ENCODE measurements at regions not wholly inside any gene's neighbourhood (a gene's known extent, or its start where the extent isn't known, plus 50 kb on each side); places are given as distances from the start of the nearest gene placed in this dataset.

GRCh38 chr5:4773827-4774317, 366.3 kb upstream of the ADAMTS16 start:
- no peak for DNase-seq

GRCh38 chr5:4777435-4777834, 362.7 kb upstream of the ADAMTS16 start:
- no peak for DNase-seq

- no peak for DNase-seq
These were observed 359.5 kb upstream of the ADAMTS16 start for GRCh38 chr5:4780633-4781032.

- no peak for DNase-seq
These were observed 358.8 kb upstream of the ADAMTS16 start for GRCh38 chr5:4781299-4781698.

GRCh38 chr5:4785971-4786370, 354.2 kb upstream of the ADAMTS16 start:
- no peak for DNase-seq

GRCh38 chr5:4797445-4797844, 342.7 kb upstream of the ADAMTS16 start:
- no peak for DNase-seq

- no peak for DNase-seq
These were observed 338.1 kb upstream of the ADAMTS16 start for GRCh38 chr5:4802044-4802443.

- no peak for DNase-seq
These were observed 335.3 kb upstream of the ADAMTS16 start for GRCh38 chr5:4804691-4805360.

- no peak for DNase-seq
These were observed 325.1 kb upstream of the ADAMTS16 start for GRCh38 chr5:4815002-4815401.

- no peak for DNase-seq
These were observed 322.4 kb upstream of the ADAMTS16 start for GRCh38 chr5:4817767-4818166.

GRCh38 chr5:4831325-4831724, 308.8 kb upstream of the ADAMTS16 start:
- no peak for DNase-seq

GRCh38 chr5:4832471-4832870, 307.7 kb upstream of the ADAMTS16 start:
- no peak for DNase-seq

GRCh38 chr5:4833104-4833738, 306.9 kb upstream of the ADAMTS16 start:
- DNase-seq: no peak

- no peak for DNase-seq
These were observed 302.6 kb upstream of the ADAMTS16 start for GRCh38 chr5:4837489-4838058.

GRCh38 chr5:4845221-4845620, 294.9 kb upstream of the ADAMTS16 start:
- DNase-seq: no peak

GRCh38 chr5:4847766-4848165, 292.4 kb upstream of the ADAMTS16 start:
- no peak for DNase-seq

- DNase-seq: no peak
These were observed 285.1 kb upstream of the ADAMTS16 start for GRCh38 chr5:4855036-4855435.

- DNase-seq: no peak
These were observed 284.2 kb upstream of the ADAMTS16 start for GRCh38 chr5:4855880-4856279.

GRCh38 chr5:4857761-4858160, 282.4 kb upstream of the ADAMTS16 start:
- DNase-seq: no peak

GRCh38 chr5:4859500-4860235, 280.5 kb upstream of the ADAMTS16 start:
- no peak for DNase-seq

- DNase-seq: no peak
These were observed 279.5 kb upstream of the ADAMTS16 start for GRCh38 chr5:4860631-4861030.

GRCh38 chr5:4862500-4862899, 277.6 kb upstream of the ADAMTS16 start:
- DNase-seq: no peak

- no peak for DNase-seq
These were observed 273.9 kb upstream of the ADAMTS16 start for GRCh38 chr5:4866131-4866659.

Measured in activated CD4-positive, CD25-positive, alpha-beta regulatory T cell treated with anti-CD3 and anti-CD28 coated beads, Interleukin-2, amount 50 U/mL, for 72 hours (primary cell).